GM12891 (cell line): ENCODE measurements at regions not wholly inside any gene's neighbourhood (a gene's known extent, or its start where the extent isn't known, plus 50 kb on each side); places are given as distances from the start of the nearest gene placed in this dataset.

ENCODE experiments used
- POLR2A ChIP-seq: IDR thresholded peaks from 2 replicates; pipeline ENCODE4 v1.6.1; 2011; ENCODE audit warnings: low read depth, low read length, control low read depth
- POLR2AphosphoS5 ChIP-seq: IDR thresholded peaks from 2 replicates; pipeline ENCODE4 v1.6.1; 2011; ENCODE audit warnings: low read depth, low read length, control low read depth
- SPI1 ChIP-seq: IDR thresholded peaks from 2 replicates; pipeline ENCODE4 v1.6.1; 2011; ENCODE audit warnings: low read depth, low read length, control low read depth

- TF ChIP-seq POLR2A, result no peak
- TF ChIP-seq POLR2AphosphoS5, result no peak
- no peak for TF ChIP-seq SPI1
These were observed 60.3 kb upstream of the CREB1 start for GRCh38 chr2:207469451-207469850.
